PC-9 (cell line): ENCODE measurements at regions not wholly inside any gene's neighbourhood (a gene's known extent, or its start where the extent isn't known, plus 50 kb on each side); places are given as distances from the start of the nearest gene placed in this dataset.

Source experiments
- BruUV-seq: library from RNA; stranded (reverse); fragments of 400-500 nt; replicated peaks from 2 replicates; lab custom pipeline; 2021; lab: Mats Ljungman, UMichigan
- CTCF ChIA-PET: fragments of 300-600 bp; sonication (Branson Sonifier 250); formaldehyde crosslinking; loops from one replicate; lab custom pipeline; 2022; ENCODE audit warnings: antibody characterized with exemption; lab: Charles Lee
- POLR2A ChIA-PET: fragments of 300-600 bp; sonication (Branson Sonifier 250); formaldehyde crosslinking; loops from one replicate; lab custom pipeline; 2022; ENCODE audit warnings: antibody characterized with exemption; ENCODE audit not compliant: unreplicated experiment; lab: Charles Lee
- DNase-seq, 2 experiments: peaks; one replicate each; pipeline versions ENCODE4 v3.0.0 to v3.0.0-alpha.2; 2015 to 2022; ENCODE audit warnings: mixed read lengths in 1 of 2
- H2AFZ ChIP-seq: fragments of 200-600 bp; sonication (generic); 2 replicates; pipeline ENCODE4 v1.8.1; 2017; ENCODE audit warnings: antibody characterized with exemption
- H3F3A ChIP-seq: fragments of 200-600 bp; sonication (generic); 2 replicates; pipeline ENCODE4 v1.8.1; 2017; ENCODE audit warnings: antibody characterized with exemption, mild to moderate bottlenecking, low read depth; ENCODE audit not compliant: insufficient read depth
- H3K27ac ChIP-seq: fragments of 200-600 bp; sonication (generic); 2 replicates; pipeline ENCODE4 v1.6.1; 2016; ENCODE audit warnings: mixed run types
- H3K27me3 ChIP-seq: fragments of 200-600 bp; sonication (generic); 2 replicates; pipeline ENCODE4 v1.6.1; 2016; ENCODE audit warnings: low read depth, mixed run types; ENCODE audit not compliant: insufficient read depth
- H3K36me3 ChIP-seq: fragments of 200-600 bp; sonication (generic); 2 replicates; pipeline ENCODE4 v1.6.1; 2016; ENCODE audit warnings: low read depth, mixed run types
- H3K4me1 ChIP-seq: fragments of 200-600 bp; sonication (generic); replicated peaks from 2 replicates; pipeline ENCODE4 v1.6.1; 2016; ENCODE audit warnings: mixed run types; ENCODE audit not compliant: insufficient read depth
- H3K4me2 ChIP-seq: fragments of 200-600 bp; sonication (generic); 2 replicates; pipeline ENCODE4 v1.6.1; 2017; ENCODE audit warnings: mixed run types
- H3K4me3 ChIP-seq: fragments of 200-600 bp; sonication (generic); 2 replicates; pipeline ENCODE4 v1.6.1; 2016; ENCODE audit warnings: mixed run types
- H3K79me2 ChIP-seq: fragments of 200-600 bp; sonication (generic); 2 replicates; pipeline ENCODE4 v1.6.1; 2017; ENCODE audit warnings: low read depth, mixed run types
- H3K9me2 ChIP-seq: fragments of 200-600 bp; sonication (generic); 2 replicates; pipeline ENCODE4 v1.8.1; 2017; ENCODE audit warnings: mild to moderate bottlenecking; ENCODE audit not compliant: insufficient read depth
- H3K9me3 ChIP-seq: fragments of 200-600 bp; sonication (generic); 2 replicates; pipeline ENCODE4 v1.8.1; 2016; ENCODE audit warnings: low read depth; ENCODE audit not compliant: insufficient read depth
- H4K20me1 ChIP-seq: fragments of 200-600 bp; sonication (generic); 2 replicates; pipeline ENCODE4 v1.8.1; 2017; ENCODE audit not compliant: insufficient read depth
- EZH2 ChIP-seq: fragments of 200-600 bp; sonication (generic); IDR thresholded peaks from 2 replicates; pipeline ENCODE4 v1.8.0; 2017; ENCODE audit warnings: antibody characterized with exemption, low read depth
- intact Hi-C: fragments of 100-400 bp; cut with micrococcal nuclease; formaldehyde crosslinking; loops from one replicate; pipeline ENCODE4 v1.10.0; 2022; ENCODE audit not compliant: unreplicated experiment
- TF ChIP-seq, protein P1 (sequence below): fragments of 200-600 bp; sonication (generic); conservative IDR thresholded peaks from 2 replicates; pipeline ENCODE4 v1.6.1; 2017; ENCODE audit warnings: mixed run types, antibody characterized with exemption, mild to moderate bottlenecking, moderate library complexity

DNA sequence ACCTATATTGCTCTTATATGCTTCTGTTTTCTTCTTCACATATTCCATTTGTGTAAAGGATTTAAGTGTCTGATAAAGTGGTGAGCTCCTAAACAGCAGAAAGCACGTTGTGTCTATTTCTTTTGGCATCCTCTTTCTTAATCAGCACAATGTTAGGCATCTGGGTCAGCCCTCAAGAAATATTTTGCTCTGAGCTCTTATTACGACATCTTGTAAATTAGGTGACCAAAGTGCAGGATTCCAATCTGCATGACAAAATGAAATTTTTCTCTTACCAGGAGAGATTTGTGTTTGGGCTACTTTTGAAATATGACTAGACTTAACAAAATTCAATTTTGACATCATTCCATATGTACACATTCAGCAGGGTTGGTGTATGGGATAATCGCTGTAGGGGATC is 210.0 kb upstream of the IGFBP7 start:
- ChIA-PET CTCF (no interaction called here), POLR2A (no interaction called here)
- Histone ChIP-seq H3K9me2 (no peaks in the 10 kb centered on the region), H3K4me3 (no peak overlapping the region), H3K4me2 (no peak overlapping the region), H3K9me3 (no peaks in the 10 kb centered on the region), H3K27ac (no peak overlapping the region), H2AFZ (no peak overlapping the region), H3K27me3 (no peaks in the 10 kb centered on the region), H4K20me1 (no peaks in the 10 kb centered on the region), H3K79me2 (no peaks in the 10 kb centered on the region), H3F3A (no peaks in the 10 kb centered on the region), H3K36me3 (no peaks in the 10 kb centered on the region), H3K4me1 (no peaks in the 10 kb centered on the region)
- no peak for DNase-seq
- intact Hi-C loops = no loop called here
- no TSS peak for BruUV-seq
- TF ChIP-seq EZH2 = no peak
- TF ChIP-seq, protein P1, sequence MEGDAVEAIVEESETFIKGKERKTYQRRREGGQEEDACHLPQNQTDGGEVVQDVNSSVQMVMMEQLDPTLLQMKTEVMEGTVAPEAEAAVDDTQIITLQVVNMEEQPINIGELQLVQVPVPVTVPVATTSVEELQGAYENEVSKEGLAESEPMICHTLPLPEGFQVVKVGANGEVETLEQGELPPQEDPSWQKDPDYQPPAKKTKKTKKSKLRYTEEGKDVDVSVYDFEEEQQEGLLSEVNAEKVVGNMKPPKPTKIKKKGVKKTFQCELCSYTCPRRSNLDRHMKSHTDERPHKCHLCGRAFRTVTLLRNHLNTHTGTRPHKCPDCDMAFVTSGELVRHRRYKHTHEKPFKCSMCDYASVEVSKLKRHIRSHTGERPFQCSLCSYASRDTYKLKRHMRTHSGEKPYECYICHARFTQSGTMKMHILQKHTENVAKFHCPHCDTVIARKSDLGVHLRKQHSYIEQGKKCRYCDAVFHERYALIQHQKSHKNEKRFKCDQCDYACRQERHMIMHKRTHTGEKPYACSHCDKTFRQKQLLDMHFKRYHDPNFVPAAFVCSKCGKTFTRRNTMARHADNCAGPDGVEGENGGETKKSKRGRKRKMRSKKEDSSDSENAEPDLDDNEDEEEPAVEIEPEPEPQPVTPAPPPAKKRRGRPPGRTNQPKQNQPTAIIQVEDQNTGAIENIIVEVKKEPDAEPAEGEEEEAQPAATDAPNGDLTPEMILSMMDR = no peak

DNA sequence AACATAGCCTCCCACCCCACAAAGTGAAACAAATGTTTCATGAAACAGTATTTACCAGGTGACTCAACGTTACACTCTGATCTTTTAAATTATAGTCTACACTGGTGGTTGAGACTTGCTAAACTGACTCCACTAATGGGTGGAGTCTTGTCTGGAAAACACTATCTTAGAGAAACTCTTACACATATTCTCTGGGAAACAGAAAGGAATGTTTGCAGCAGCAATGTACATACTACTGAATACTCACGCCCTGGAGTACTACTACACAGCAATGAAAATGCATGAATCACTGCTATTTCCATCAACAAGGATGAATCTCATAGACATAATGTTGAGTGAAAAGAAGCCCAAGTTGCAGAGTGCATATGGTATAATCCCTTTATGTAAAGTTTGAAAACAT is 208.5 kb upstream of the IGFBP7 start:
- Histone ChIP-seq H3K36me3 (no peaks in the 10 kb centered on the region), H3K79me2 (no peaks in the 10 kb centered on the region), H3K9me2 (no peaks in the 10 kb centered on the region), H3K4me1 (no peaks in the 10 kb centered on the region), H3K27ac (no peak overlapping the region), H3K4me2 (no peak overlapping the region), H2AFZ (no peak overlapping the region), H3K4me3 (no peak overlapping the region), H3K27me3 (no peaks in the 10 kb centered on the region), H3K9me3 (no peaks in the 10 kb centered on the region), H4K20me1 (no peaks in the 10 kb centered on the region), H3F3A (no peaks in the 10 kb centered on the region)
- BruUV-seq = no TSS peak
- no peak for DNase-seq
- TF ChIP-seq, protein P1 = no peak
- no peak for TF ChIP-seq EZH2
- intact Hi-C loops = no loop called here
- CTCF ChIA-PET = no interaction called here
- POLR2A ChIA-PET = no interaction called here

DNA sequence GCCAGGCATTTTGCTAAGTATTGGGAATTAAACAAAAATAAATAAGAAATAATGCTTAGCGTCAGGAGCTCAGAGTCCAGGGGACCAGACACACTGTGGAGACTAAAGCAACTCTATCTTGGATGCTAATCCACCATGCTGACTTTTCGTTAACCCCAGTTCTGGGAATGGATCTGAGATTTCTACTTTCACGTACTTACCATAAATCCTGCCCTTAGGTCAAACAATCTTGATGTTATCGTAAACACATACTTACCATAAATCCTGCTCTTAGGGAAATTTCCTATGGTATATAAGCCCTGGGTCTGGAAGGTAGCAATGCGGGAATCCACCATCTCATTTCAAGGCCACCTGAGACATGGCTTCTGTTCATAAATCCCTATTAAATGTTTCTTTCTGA is 204.5 kb upstream of the IGFBP7 start:
- Histone ChIP-seq H4K20me1 (no peaks in the 10 kb centered on the region), H2AFZ (no peak overlapping the region), H3K4me2 (no peak overlapping the region), H3K27me3 (no peaks in the 10 kb centered on the region), H3K79me2 (no peaks in the 10 kb centered on the region), H3K4me1 (no peaks in the 10 kb centered on the region), H3K4me3 (no peak overlapping the region), H3K9me3 (no peaks in the 10 kb centered on the region), H3K27ac (no peak overlapping the region), H3K36me3 (no peaks in the 10 kb centered on the region), H3F3A (no peaks in the 10 kb centered on the region), H3K9me2 (no peaks in the 10 kb centered on the region)
- no TSS peak for BruUV-seq
- ChIA-PET CTCF (no interaction called here), POLR2A (no interaction called here)
- intact Hi-C loops = no loop called here
- TF ChIP-seq, protein P1 = no peak
- no peak for TF ChIP-seq EZH2
- no peak for DNase-seq
